Upper lobe of right lung (tissue), 1 donor: ENCODE measurements at regions not wholly inside any gene's neighbourhood (a gene's known extent, or its start where the extent isn't known, plus 50 kb on each side); places are given as distances from the start of the nearest gene placed in this dataset.

ENCODE experiments used
- ATAC-seq: fragments of 200-7000 bp; cut with Tn5 transposase; one replicate; pipeline ENCODE4 v1.9.1; 2020; ENCODE audit warnings: mild to moderate bottlenecking, moderate library complexity
- DNase-seq: peaks from one replicate; pipeline ENCODE4 v3.0.0-alpha.2; 2020
- H3K27ac ChIP-seq: fragments of 200-600 bp; one replicate; pipeline ENCODE4 v1.8.0; 2022
- H3K27me3 ChIP-seq: fragments of 200-600 bp; one replicate; pipeline ENCODE4 v1.8.0; 2022; ENCODE audit warnings: mild to moderate bottlenecking
- H3K36me3 ChIP-seq: fragments of 200-600 bp; one replicate; pipeline ENCODE4 v1.8.0; 2022
- H3K4me1 ChIP-seq: fragments of 200-600 bp; one replicate; pipeline ENCODE4 v1.8.0; 2022
- H3K4me3 ChIP-seq: fragments of 200-600 bp; one replicate; pipeline ENCODE4 v1.8.0; 2022; ENCODE audit warnings: mild to moderate bottlenecking
- H3K9me3 ChIP-seq: fragments of 200-600 bp; one replicate; pipeline ENCODE4 v1.8.0; 2022
- intact Hi-C: fragments of 100-400 bp; cut with DNase I; formaldehyde crosslinking; loops from one replicate; pipeline ENCODE4 v1.11.0; 2022
- TF ChIP-seq, protein P1 (sequence below): fragments of 200-600 bp; IDR thresholded peaks from one replicate; pipeline ENCODE4 v1.8.0; 2022; ENCODE audit warnings: antibody characterized with exemption
- donor health status: DM: no; HTN: yes; CAD: no; lungs with severe emphysema.

GRCh38 chr11:10392095-10393079 lies 62.7 kb upstream of the AMPD3 start:
- H3K27me3 ChIP-seq: no peaks in the 10 kb centered on the region
- H3K9me3 ChIP-seq: no peaks in the 10 kb centered on the region
- no peak overlapping the region for H3K27ac ChIP-seq

GRCh38 chr11:10394229-10395101 lies 60.6 kb upstream of the AMPD3 start:
- no peaks in the 10 kb centered on the region for H3K36me3 ChIP-seq
- H3K27me3 ChIP-seq: no peaks in the 10 kb centered on the region
- no peak for DNase-seq
- H3K4me1 ChIP-seq: peaks cover 10% of the 10 kb centered on the region
- no peak overlapping the region for H3K27ac ChIP-seq
- intact Hi-C loops: no loop called here
- H3K4me3 ChIP-seq: no peak overlapping the region
- no peaks in the 10 kb centered on the region for H3K9me3 ChIP-seq
- no peak for ATAC-seq
- TF ChIP-seq, protein P1, sequence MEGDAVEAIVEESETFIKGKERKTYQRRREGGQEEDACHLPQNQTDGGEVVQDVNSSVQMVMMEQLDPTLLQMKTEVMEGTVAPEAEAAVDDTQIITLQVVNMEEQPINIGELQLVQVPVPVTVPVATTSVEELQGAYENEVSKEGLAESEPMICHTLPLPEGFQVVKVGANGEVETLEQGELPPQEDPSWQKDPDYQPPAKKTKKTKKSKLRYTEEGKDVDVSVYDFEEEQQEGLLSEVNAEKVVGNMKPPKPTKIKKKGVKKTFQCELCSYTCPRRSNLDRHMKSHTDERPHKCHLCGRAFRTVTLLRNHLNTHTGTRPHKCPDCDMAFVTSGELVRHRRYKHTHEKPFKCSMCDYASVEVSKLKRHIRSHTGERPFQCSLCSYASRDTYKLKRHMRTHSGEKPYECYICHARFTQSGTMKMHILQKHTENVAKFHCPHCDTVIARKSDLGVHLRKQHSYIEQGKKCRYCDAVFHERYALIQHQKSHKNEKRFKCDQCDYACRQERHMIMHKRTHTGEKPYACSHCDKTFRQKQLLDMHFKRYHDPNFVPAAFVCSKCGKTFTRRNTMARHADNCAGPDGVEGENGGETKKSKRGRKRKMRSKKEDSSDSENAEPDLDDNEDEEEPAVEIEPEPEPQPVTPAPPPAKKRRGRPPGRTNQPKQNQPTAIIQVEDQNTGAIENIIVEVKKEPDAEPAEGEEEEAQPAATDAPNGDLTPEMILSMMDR: no peak

More at GRCh38 chr11:10392095-10393079, 62.7 kb upstream of the AMPD3 start:
- ATAC-seq: no peak
- H3K4me3 ChIP-seq: no peak overlapping the region
- TF ChIP-seq, protein P1: no peak
- H3K36me3 ChIP-seq: no peaks in the 10 kb centered on the region
- H3K4me1 ChIP-seq: peaks cover 18% of the 10 kb centered on the region
- intact Hi-C loops: no loop called here
- DNase-seq: no peak

DNA sequence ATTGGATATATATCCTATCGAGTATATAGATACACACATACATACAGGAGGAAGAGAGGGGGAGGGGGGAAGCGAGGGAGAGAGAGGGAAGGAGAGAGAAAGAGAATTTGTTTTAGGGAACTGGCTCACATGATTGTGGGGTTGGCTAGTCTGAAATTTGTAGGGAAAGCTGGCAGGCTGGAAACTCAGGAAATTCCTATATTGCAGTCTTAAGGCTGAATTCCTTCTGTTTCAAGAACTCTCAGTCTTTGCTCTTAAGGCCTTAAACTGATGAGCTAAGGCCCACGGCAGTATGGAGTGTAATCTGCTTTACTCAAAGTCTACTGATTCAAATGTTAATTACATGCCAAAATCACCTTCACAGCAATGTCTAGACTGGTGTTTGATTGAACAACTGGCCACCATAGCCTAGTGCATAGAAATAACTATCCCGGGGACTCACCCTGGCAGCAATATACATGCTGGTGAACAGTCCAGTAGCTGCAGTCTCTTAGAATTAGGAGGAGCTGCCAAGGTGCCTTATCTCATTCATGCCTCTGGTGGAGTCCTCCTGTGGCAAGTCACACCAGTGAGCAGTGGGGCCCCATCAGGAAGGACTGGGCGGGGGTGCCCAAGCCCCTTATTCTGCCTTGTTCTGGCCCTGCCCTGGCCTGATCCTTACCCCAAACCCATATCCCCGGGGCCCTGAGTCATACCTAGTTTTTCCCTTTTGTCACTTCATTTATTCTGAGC lies 59.7 kb upstream of the AMPD3 start:
- intact Hi-C loops: no loop called here
- Histone ChIP-seq H3K27ac (no peak overlapping the region), H3K4me3 (no peak overlapping the region), H3K4me1 (peaks cover 10% of the 10 kb centered on the region), H3K9me3 (no peaks in the 10 kb centered on the region), H3K27me3 (no peaks in the 10 kb centered on the region), H3K36me3 (no peaks in the 10 kb centered on the region)
- TF ChIP-seq, protein P1: no peak
- DNase-seq (no peak), ATAC-seq (no peak)

DNA sequence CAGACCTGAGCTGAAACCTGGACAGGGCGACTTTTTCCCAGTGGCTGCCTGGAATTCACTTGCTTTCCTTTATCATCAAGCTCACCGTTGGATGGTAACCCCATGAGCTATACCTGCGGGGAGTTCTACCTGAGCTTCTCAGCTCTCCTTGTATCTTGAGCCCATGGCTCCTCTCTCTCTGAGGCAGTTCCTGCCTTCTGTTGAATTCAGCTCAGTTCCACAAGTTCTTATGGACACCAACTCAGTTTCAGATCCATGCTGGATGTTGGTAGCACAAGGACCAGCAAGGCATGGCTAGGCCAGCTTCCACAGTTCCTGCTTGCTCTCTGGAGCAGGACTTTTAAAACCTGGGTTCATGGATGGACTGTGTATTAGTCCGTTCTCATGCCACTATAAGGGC lies 58.3 kb upstream of the AMPD3 start:
- Histone ChIP-seq H3K4me3 (no peak overlapping the region), H3K27me3 (no peaks in the 10 kb centered on the region), H3K4me1 (peaks cover 4% of the 10 kb centered on the region), H3K27ac (no peak overlapping the region), H3K36me3 (no peaks in the 10 kb centered on the region), H3K9me3 (no peaks in the 10 kb centered on the region)
- intact Hi-C loops: no loop called here
- no peak for ATAC-seq
- no peak for DNase-seq
- TF ChIP-seq, protein P1: no peak

GRCh38 chr11:10397226-10397987 lies 57.7 kb upstream of the AMPD3 start:
- TF ChIP-seq, protein P1: no peak
- no peak overlapping the region for H3K27ac ChIP-seq
- ATAC-seq (no peak), DNase-seq (no peak)
- intact Hi-C loops: no loop called here
- peaks cover 4% of the 10 kb centered on the region for H3K4me1 ChIP-seq
- no peak overlapping the region for H3K4me3 ChIP-seq
- H3K27me3 ChIP-seq: no peaks in the 10 kb centered on the region
- no peaks in the 10 kb centered on the region for H3K9me3 ChIP-seq
- no peaks in the 10 kb centered on the region for H3K36me3 ChIP-seq
